ENCODE measurements at regions not wholly inside any gene's neighbourhood (a gene's known extent, or its start where the extent isn't known, plus 50 kb on each side); places are given as distances from the start of the nearest gene placed in this dataset.

DNA sequence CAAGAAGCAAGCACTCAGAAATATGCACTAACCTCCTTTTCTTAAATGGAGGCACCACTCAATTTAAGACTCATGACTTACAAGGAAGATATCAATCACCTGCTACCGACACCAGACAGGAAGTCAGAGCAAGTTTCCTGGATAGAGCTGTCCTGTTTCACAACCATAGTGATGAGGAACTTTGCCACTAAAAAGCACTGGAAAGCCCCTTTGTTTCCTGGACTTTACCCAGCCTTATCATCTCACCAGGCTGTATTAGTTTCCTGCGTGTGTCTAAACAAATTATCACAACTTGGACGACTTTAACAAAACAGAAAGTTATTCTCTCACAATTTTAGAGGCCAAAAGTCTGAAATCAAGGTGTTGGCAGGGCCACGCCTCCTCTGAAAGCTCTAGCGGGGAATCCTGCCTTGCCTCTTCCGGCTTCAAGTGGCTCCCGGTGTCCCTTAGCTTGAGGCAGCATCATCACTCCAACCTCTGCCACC is 253.8 kb upstream of the STXBP5 start:
- H3K36me3 ChIP-seq, result no peaks in the 10 kb centered on the region
- no peaks in the 10 kb centered on the region for H3K9me3 ChIP-seq
- TF ChIP-seq, protein P1, sequence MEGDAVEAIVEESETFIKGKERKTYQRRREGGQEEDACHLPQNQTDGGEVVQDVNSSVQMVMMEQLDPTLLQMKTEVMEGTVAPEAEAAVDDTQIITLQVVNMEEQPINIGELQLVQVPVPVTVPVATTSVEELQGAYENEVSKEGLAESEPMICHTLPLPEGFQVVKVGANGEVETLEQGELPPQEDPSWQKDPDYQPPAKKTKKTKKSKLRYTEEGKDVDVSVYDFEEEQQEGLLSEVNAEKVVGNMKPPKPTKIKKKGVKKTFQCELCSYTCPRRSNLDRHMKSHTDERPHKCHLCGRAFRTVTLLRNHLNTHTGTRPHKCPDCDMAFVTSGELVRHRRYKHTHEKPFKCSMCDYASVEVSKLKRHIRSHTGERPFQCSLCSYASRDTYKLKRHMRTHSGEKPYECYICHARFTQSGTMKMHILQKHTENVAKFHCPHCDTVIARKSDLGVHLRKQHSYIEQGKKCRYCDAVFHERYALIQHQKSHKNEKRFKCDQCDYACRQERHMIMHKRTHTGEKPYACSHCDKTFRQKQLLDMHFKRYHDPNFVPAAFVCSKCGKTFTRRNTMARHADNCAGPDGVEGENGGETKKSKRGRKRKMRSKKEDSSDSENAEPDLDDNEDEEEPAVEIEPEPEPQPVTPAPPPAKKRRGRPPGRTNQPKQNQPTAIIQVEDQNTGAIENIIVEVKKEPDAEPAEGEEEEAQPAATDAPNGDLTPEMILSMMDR (IDR thresholded peaks at IDR 0.05), result no peak
- intact Hi-C loops (cut with DNase I), result no loop called here
- no peak overlapping the region for H3K4me3 ChIP-seq
- H3K27me3 ChIP-seq, result no peaks in the 10 kb centered on the region
- DNase-seq (ENCODE audit: low spot score in 2 of 2), result no peak
- H3K4me1 ChIP-seq, result no peaks in the 10 kb centered on the region
- H3K27ac ChIP-seq, result no peak overlapping the region

DNA sequence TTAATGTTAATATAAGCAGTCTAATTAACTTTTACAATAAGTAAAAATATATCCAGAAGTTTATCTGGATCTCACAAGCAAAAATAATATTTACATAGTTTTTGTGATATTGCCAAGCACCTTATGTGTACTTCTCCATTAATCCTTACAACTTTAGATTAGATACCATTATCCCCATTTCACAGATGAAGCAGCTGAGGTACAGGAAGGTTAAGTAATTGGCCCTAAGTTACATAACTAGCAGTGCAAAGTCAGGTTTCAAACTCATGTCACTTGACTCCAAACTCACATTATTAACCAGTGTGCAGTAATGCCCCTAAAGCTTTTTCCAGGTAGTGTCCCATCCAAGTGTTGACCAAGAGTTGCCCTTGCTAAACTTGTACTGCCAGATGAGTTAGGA is 248.6 kb upstream of the STXBP5 start:
- Histone ChIP-seq H3K36me3 (no peaks in the 10 kb centered on the region), H3K27ac (no peak overlapping the region), H3K4me1 (no peaks in the 10 kb centered on the region), H3K4me3 (no peak overlapping the region), H3K27me3 (no peaks in the 10 kb centered on the region), H3K9me3 (no peaks in the 10 kb centered on the region)
- intact Hi-C loops (cut with DNase I), result no loop called here
- DNase-seq (ENCODE audit: low spot score in 2 of 2), result no peak
- TF ChIP-seq, protein P1 (IDR thresholded peaks at IDR 0.05), result no peak

DNA sequence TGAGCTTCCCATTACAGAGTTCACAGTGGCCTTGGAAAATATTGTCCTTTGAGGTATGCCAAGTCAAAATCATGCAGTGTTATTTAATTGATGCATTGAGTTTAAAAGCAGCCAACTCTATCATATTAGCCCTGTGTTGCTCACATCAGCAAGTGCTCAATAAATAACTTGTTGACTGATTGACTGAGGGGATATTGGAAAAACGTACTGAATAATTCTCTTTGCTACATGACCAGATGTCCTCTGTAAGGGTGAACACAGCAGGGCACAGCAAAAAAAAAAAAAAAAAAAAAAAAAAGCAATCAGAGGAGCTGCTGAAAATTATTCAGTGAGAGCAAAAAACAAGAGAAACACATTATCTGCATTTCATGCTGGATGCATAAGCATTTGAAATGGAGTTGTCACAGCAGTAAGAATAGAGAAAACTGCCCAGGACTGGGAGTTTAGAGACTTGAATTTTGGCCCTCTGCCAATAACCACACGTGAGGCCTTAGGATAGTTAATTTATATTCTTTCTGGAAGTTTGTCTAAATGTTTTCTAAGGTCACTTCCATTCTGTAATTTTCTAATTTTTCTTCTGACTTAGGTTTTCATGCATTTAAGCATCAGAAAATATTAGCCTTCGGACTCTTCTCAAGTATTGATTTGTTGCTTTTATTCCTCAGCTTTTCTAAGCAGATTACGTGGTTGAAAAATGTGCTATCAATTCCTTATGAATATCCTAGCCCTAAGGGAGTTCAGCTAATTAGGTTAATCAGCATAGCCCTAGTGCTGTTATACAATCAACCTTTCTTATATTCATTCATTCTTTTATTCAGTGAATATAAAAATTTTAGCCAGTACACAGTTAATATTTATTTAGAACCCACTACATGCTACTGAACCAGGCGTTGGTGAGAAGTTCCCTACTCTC is 246.8 kb upstream of the STXBP5 start:
- TF ChIP-seq, protein P1 (IDR thresholded peaks at IDR 0.05), result no peak
- H3K27me3 ChIP-seq, result no peaks in the 10 kb centered on the region
- H3K27ac ChIP-seq, result no peak overlapping the region
- no peaks in the 10 kb centered on the region for H3K4me1 ChIP-seq
- DNase-seq (ENCODE audit: low spot score in 2 of 2), result no peak
- H3K36me3 ChIP-seq, result no peaks in the 10 kb centered on the region
- intact Hi-C loops (cut with DNase I), result no loop called here
- no peak overlapping the region for H3K4me3 ChIP-seq
- H3K9me3 ChIP-seq, result no peaks in the 10 kb centered on the region

DNA sequence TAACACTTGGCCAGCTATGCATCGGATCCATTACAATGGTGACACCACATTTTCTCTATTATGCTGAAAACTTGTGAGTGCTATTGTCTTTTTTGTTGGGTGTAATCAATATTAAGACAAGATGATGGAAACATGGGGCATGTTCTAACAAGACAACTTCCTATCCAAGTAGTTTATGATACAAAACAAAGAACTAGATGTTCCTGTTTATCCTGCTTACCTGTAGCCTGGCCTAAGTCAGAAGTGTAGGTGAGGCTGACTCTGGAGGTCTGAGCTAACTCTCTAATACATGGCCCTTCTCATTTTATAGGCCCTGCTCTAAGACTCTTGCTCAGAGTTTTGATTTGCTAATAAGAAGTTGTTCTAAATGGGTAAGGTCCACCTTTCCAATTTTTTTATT is 242.4 kb upstream of the STXBP5 start:
- DNase-seq (ENCODE audit: low spot score in 2 of 2), result no peak
- TF ChIP-seq, protein P1 (IDR thresholded peaks at IDR 0.05), result no peak
- no peaks in the 10 kb centered on the region for H3K36me3 ChIP-seq
- no peaks in the 10 kb centered on the region for H3K9me3 ChIP-seq
- H3K27ac ChIP-seq, result no peak overlapping the region
- H3K27me3 ChIP-seq, result no peaks in the 10 kb centered on the region
- no peaks in the 10 kb centered on the region for H3K4me1 ChIP-seq
- intact Hi-C loops (cut with DNase I), result no loop called here
- H3K4me3 ChIP-seq, result no peak overlapping the region

DNA sequence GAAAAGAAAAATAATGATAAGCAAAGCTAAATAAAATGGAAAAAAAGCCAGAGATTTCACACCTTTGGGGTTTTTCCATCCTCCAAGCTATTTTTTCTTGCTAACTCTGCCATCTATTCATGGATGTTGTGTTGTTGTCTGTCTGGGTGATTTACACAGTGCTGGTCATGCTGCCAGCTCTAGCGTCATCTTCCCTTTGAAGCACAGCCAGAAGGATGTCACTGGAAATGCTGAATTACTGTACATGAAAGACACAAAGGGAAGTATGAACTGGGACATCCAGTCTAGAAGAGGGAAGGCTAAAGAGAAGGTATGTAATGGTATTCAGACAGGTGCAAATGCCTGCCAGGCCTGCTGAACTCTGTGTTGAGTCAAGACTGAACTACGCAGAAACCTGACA is 241.9 kb upstream of the STXBP5 start:
- no peak overlapping the region for H3K27ac ChIP-seq
- TF ChIP-seq, protein P1 (IDR thresholded peaks at IDR 0.05), result no peak
- H3K27me3 ChIP-seq, result no peaks in the 10 kb centered on the region
- no peaks in the 10 kb centered on the region for H3K4me1 ChIP-seq
- no peaks in the 10 kb centered on the region for H3K36me3 ChIP-seq
- intact Hi-C loops (cut with DNase I), result no loop called here
- H3K4me3 ChIP-seq, result no peak overlapping the region
- DNase-seq (ENCODE audit: low spot score in 2 of 2), result no peak
- no peaks in the 10 kb centered on the region for H3K9me3 ChIP-seq

Data from ascending aorta (tissue), 2 donors.